Liver (tissue), 3 donors: ENCODE measurements at regions not wholly inside any gene's neighbourhood (a gene's known extent, or its start where the extent isn't known, plus 50 kb on each side); places are given as distances from the start of the nearest gene placed in this dataset.

ENCODE experiments used
- CTCF ChIP-seq: fragments of 150-350 bp; IDR thresholded peaks from 2 replicates; pipeline ENCODE4 v1.5.1; 2017; ENCODE audit warnings: improper control_type of control experiment, low read depth, low read length; ENCODE audit not compliant: missing input control
- EGR1 ChIP-seq, 2 donors: IDR thresholded peaks; 2 replicates each; pipeline ENCODE4 v1.6.1; 2016 to 2018; ENCODE audit warnings: antibody characterized with exemption in 2 of 2, low read depth in 2 of 2
- FOXA1 ChIP-seq: IDR thresholded peaks from 2 replicates; pipeline ENCODE4 v1.6.1; 2016; ENCODE audit warnings: antibody characterized with exemption
- GABPA ChIP-seq, 2 donors: IDR thresholded peaks in 1 of 2; conservative IDR thresholded peaks in 1 of 2; 2 replicates each; pipeline ENCODE4 v1.6.1; 2016; ENCODE audit warnings: antibody characterized with exemption in 2 of 2, mild to moderate bottlenecking in 1 of 2, moderate library complexity in 1 of 2
- HNF4G ChIP-seq: IDR thresholded peaks from 2 replicates; pipeline ENCODE4 v1.6.1; 2016; ENCODE audit warnings: antibody characterized with exemption
- JUND ChIP-seq, 2 donors: IDR thresholded peaks; 2 replicates each; pipeline ENCODE4 v1.6.1; 2016; ENCODE audit warnings: antibody characterized with exemption in 2 of 2
- MAX ChIP-seq: IDR thresholded peaks from 2 replicates; pipeline ENCODE4 v1.6.1; 2016; ENCODE audit warnings: antibody characterized with exemption
- RAD21 ChIP-seq, 2 donors: IDR thresholded peaks; 2 replicates each; pipeline ENCODE4 v1.6.1; 2016; ENCODE audit warnings: antibody characterized with exemption in 2 of 2, mild to moderate bottlenecking in 2 of 2
- RXRA ChIP-seq, 2 donors: IDR thresholded peaks; 2 replicates each; pipeline ENCODE4 v1.6.1; 2017 to 2018; ENCODE audit warnings: antibody characterized with exemption in 2 of 2, mild to moderate bottlenecking in 1 of 2
- SP1 ChIP-seq: IDR thresholded peaks from 2 replicates; pipeline ENCODE4 v1.6.1; 2018; ENCODE audit warnings: antibody characterized with exemption, mild to moderate bottlenecking
- TAF1 ChIP-seq: conservative IDR thresholded peaks from 2 replicates; pipeline ENCODE4 v1.6.1; 2016; ENCODE audit warnings: antibody characterized with exemption, mild to moderate bottlenecking
- YY1 ChIP-seq: IDR thresholded peaks from 2 replicates; pipeline ENCODE4 v1.6.1; 2016; ENCODE audit warnings: antibody characterized with exemption, mild to moderate bottlenecking
- ZBTB33 ChIP-seq: IDR thresholded peaks from 2 replicates; pipeline ENCODE4 v1.6.1; 2016; ENCODE audit warnings: antibody characterized with exemption
- donor health status: healthy.
- donor health status: healthy.

GRCh38 chr3:39638301-39638700 lies 170.8 kb downstream of the MOBP start:
- TF ChIP-seq CTCF (no peak), RAD21 (IDR thresholded peaks at IDR 0.05) (no peak), JUND (IDR thresholded peaks at IDR 0.05) (no peak), YY1 (no peak), EGR1 (IDR thresholded peaks at IDR 0.05; ENCODE audit: low read depth in 2 of 2) (no peak), TAF1 (no peak), SP1 (no peak), MAX (no peak), HNF4G (no peak), ZBTB33 (no peak), FOXA1 (no peak), RXRA (IDR thresholded peaks at IDR 0.05) (no peak), GABPA (IDR thresholded peaks at IDR 0.05 in 1 of 2, conservative IDR thresholded peaks at IDR 0.05 in 1 of 2) (no peak)
